ENCODE measurements at regions not wholly inside any gene's neighbourhood (a gene's known extent, or its start where the extent isn't known, plus 50 kb on each side); places are given as distances from the start of the nearest gene placed in this dataset.

DNA sequence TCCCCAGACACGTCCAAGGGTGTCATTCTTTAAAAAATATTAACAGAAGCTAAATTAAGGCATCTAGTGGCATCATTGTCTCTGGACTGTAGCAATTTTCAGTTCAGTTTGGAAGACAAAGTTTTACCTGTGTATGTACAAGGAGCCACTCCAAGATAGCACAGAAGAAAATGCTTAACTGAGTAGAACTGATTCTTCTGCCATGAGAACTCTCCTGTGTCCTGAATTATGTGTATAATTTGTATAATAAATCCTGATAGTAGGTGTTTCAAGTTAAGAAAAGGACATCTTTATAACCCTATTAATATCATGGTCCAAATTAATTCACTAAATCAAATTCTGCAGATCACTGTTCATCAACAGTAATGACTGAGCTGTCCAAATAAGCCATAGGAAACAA, 1104.0 kb downstream of the XPNPEP1 start:
- Histone ChIP-seq H3K36me3 (no peaks in the 10 kb centered on the region), H3K27ac (no peak overlapping the region), H3K4me3 (no peak overlapping the region), H3K4me1 (ENCODE audit: insufficient read depth) (no peaks in the 10 kb centered on the region), H3K9me3 (no peaks in the 10 kb centered on the region), H3K27me3 (no peaks in the 10 kb centered on the region)
- 84 to 93% (median 89%) methylated on average over 1 of the region's 1 CpG for WGBS, 3 donors
- DNase-seq: no peak
- intact Hi-C loops (cut with DNase I): no loop called here
- TF ChIP-seq POLR2A (IDR thresholded peaks at IDR 0.05) (no peak), EP300 (IDR thresholded peaks at IDR 0.05) (no peak)
- TF ChIP-seq, protein P1, sequence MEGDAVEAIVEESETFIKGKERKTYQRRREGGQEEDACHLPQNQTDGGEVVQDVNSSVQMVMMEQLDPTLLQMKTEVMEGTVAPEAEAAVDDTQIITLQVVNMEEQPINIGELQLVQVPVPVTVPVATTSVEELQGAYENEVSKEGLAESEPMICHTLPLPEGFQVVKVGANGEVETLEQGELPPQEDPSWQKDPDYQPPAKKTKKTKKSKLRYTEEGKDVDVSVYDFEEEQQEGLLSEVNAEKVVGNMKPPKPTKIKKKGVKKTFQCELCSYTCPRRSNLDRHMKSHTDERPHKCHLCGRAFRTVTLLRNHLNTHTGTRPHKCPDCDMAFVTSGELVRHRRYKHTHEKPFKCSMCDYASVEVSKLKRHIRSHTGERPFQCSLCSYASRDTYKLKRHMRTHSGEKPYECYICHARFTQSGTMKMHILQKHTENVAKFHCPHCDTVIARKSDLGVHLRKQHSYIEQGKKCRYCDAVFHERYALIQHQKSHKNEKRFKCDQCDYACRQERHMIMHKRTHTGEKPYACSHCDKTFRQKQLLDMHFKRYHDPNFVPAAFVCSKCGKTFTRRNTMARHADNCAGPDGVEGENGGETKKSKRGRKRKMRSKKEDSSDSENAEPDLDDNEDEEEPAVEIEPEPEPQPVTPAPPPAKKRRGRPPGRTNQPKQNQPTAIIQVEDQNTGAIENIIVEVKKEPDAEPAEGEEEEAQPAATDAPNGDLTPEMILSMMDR (IDR thresholded peaks at IDR 0.05): no peak

DNA sequence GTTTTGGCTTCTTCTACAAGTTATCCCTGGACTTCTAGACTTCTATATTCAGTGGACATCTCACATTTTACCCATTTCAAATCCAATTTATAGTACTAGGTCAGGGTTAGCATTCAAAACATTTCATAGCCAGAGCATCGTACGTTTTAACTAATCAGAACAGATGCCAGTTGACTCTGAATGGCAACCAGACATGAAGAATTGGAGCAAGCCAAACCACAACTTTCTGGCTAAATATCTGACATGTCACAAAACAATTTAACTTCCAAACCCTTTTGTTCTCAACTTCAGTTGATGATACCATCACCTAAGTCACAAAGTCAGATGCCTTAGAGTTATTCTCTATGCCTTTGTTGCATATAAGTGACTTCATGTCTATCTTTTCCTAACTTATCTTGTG, 1105.7 kb downstream of the XPNPEP1 start:
- Histone ChIP-seq H3K4me1 (ENCODE audit: insufficient read depth) (no peaks in the 10 kb centered on the region), H3K4me3 (no peak overlapping the region), H3K36me3 (no peaks in the 10 kb centered on the region), H3K27ac (no peak overlapping the region), H3K9me3 (no peaks in the 10 kb centered on the region), H3K27me3 (no peaks in the 10 kb centered on the region)
- TF ChIP-seq, protein P1 (IDR thresholded peaks at IDR 0.05): no peak
- TF ChIP-seq EP300 (IDR thresholded peaks at IDR 0.05) (no peak), POLR2A (IDR thresholded peaks at IDR 0.05) (no peak)
- intact Hi-C loops (cut with DNase I): no loop called here
- 70 to 88% (median 82%) methylated on average over 2 of the region's 2 CpGs for WGBS, 3 donors
- DNase-seq: no peak

DNA sequence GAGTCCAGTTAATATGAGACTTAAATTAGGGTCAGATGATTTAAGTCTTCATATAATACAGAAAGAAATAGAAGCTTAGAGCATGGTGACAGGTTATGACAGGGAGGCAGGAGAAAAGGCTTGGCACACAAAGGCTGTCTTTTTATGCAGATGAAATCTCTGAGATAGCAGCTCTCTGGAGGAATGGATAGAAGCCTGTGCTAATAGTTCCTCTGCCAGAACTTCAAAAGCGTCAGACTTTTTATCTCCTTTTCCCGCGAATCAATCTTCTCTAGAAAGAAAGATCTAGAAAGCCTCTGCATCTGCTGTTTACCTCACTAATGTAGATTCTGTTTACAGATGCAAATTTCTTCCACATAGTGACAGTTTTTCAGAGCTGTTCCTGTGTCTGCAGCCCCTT, 1106.2 kb downstream of the XPNPEP1 start:
- H3K9me3 ChIP-seq: no peaks in the 10 kb centered on the region
- no peaks in the 10 kb centered on the region for H3K36me3 ChIP-seq
- H3K27me3 ChIP-seq: no peaks in the 10 kb centered on the region
- H3K4me1 ChIP-seq (ENCODE audit: insufficient read depth): no peaks in the 10 kb centered on the region
- H3K27ac ChIP-seq: no peak overlapping the region
- intact Hi-C loops (cut with DNase I): no loop called here
- no peak overlapping the region for H3K4me3 ChIP-seq
- 80 to 91% (median 87%) methylated on average over 3 of the region's 3 CpGs for WGBS, 3 donors
- DNase-seq: no peak
- TF ChIP-seq EP300 (IDR thresholded peaks at IDR 0.05) (no peak), POLR2A (IDR thresholded peaks at IDR 0.05) (no peak)
- TF ChIP-seq, protein P1 (IDR thresholded peaks at IDR 0.05): no peak

DNA sequence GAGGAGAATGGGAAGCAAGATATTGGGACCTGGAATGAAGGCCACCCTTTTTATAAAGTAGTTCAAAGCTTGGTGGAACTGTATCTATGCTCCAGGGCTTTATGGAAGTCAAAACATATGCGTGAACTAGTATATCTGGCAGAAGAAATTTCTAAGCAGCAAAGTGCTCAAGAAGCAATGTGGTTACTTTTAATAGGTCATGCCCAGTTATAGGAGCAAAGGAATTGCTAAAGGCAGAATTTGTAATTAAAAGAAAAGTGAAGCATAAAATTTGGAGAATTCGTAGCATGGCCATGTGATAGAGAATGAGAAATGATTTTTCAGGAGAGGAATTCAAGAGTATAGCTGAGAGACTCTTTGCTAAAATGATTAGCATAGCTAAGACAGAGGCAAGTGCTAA, 1110.4 kb downstream of the XPNPEP1 start:
- no peak overlapping the region for H3K27ac ChIP-seq
- no peaks in the 10 kb centered on the region for H3K9me3 ChIP-seq
- 92 to 96% (median 95%) methylated on average over 2 of the region's 2 CpGs for WGBS, 3 donors
- intact Hi-C loops (cut with DNase I): no loop called here
- no peak for DNase-seq
- H3K4me3 ChIP-seq: no peak overlapping the region
- no peaks in the 10 kb centered on the region for H3K27me3 ChIP-seq
- TF ChIP-seq POLR2A (IDR thresholded peaks at IDR 0.05) (no peak), EP300 (IDR thresholded peaks at IDR 0.05) (no peak)
- TF ChIP-seq, protein P1 (IDR thresholded peaks at IDR 0.05): no peak
- H3K36me3 ChIP-seq: no peaks in the 10 kb centered on the region
- no peaks in the 10 kb centered on the region for H3K4me1 ChIP-seq (ENCODE audit: insufficient read depth)

DNA sequence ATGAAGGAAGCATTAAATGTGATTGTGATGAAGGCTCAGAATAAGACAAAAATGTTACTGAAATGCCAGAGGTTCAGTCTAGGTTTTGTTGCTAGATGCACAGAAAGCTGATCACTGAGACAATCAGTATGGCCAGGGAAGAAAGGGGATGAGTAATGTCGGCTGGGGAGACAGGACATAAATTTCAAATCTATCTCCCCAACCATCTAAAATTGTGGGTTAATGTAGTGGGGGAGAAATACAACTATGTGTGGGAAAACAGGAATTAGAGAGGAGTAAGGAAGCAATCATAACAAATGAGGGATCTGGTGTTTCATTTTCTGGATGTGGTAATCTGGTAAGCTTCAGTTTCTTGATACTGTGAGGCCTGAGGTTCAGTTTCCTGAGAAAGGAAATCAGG, 1111.0 kb downstream of the XPNPEP1 start:
- 67 to 71% (median 70%) methylated on average over 1 of the region's 1 CpG for WGBS, 3 donors
- Histone ChIP-seq H3K4me3 (no peak overlapping the region), H3K27me3 (no peaks in the 10 kb centered on the region), H3K36me3 (no peaks in the 10 kb centered on the region), H3K4me1 (ENCODE audit: insufficient read depth) (no peaks in the 10 kb centered on the region), H3K27ac (no peak overlapping the region), H3K9me3 (no peaks in the 10 kb centered on the region)
- intact Hi-C loops (cut with DNase I): no loop called here
- TF ChIP-seq, protein P1 (IDR thresholded peaks at IDR 0.05): no peak
- TF ChIP-seq POLR2A (IDR thresholded peaks at IDR 0.05) (no peak), EP300 (IDR thresholded peaks at IDR 0.05) (no peak)
- DNase-seq: no peak

All from ovary (tissue), 7 donors.